K562 (cell line): ENCODE measurements at regions not wholly inside any gene's neighbourhood (a gene's known extent, or its start where the extent isn't known, plus 50 kb on each side); places are given as distances from the start of the nearest gene placed in this dataset.

ENCODE experiments used
- ATAC-seq: fragments of 200-7000 bp; cut with Tn5 transposase; 3 replicates; pipeline ENCODE4 v1.9.1; 2020; ENCODE audit warnings: moderate library complexity
- BruUV-seq: library from RNA; stranded (reverse); fragments of 400-500 nt; replicated peaks from 2 replicates; lab custom pipeline; 2021; lab: Mats Ljungman, UMichigan
- CTCF ChIA-PET: fragments of 300-600 bp; formaldehyde crosslinking; extraction: SDS; loops from one replicate; lab custom pipeline; 2021; ENCODE audit warnings: low intra/inter-chr PET ratio; lab: Yijun Ruan, JAX
- POLR2A ChIA-PET: fragments of 300-600, 350-650 bp; sonication (Branson Sonifier 250); formaldehyde crosslinking; extraction: SDS; loops from one replicate; lab custom pipeline; 2021; ENCODE audit warnings: antibody characterized with exemption, inconsistent platforms; lab: Yijun Ruan, JAX
- DNase-seq, 4 experiments: peaks; one replicate each; pipeline versions ENCODE4 v3.0.0 to v3.0.0-alpha.2; 2011 to 2018; ENCODE audit warnings: low spot score in 3 of 4, mixed read lengths in 3 of 4; ENCODE audit errors: extremely low read depth in 1 of 4
- FAIRE-seq: peaks from 2 replicates; lab custom pipeline; 2011; peaks lifted over from hg19 to GRCh38; lab: Jason Lieb, UNC
- H2AFZ ChIP-seq: 2 replicates; pipeline ENCODE4 v1.6.0; 2011; ENCODE audit warnings: low read depth, low read length, control low read depth, inconsistent platforms
- H3K27ac ChIP-seq: fragments of 200-600 bp; 3 replicates; pipeline ENCODE4 v1.8.0; 2011; ENCODE audit warnings: low read depth, mild to moderate bottlenecking, control low read depth, inconsistent platforms, low read length, moderate library complexity, mixed read lengths; ENCODE audit errors: extremely low read depth
- H3K27me3 ChIP-seq, 2 experiments: fragments of 300-600 bp in 1 of 2; 2 replicates in 1 of 2; 3 replicates in 1 of 2; pipeline versions ENCODE4 v1.6.0 to v1.8.0; 2011; ENCODE audit warnings: inconsistent platforms in 2 of 2, low read length in 2 of 2, mild to moderate bottlenecking in 1 of 2, mixed read lengths in 1 of 2, moderate library complexity in 1 of 2; ENCODE audit not compliant: control insufficient read depth in 2 of 2, insufficient read depth in 2 of 2
- H3K36me3 ChIP-seq: fragments of 300-600 bp; 3 replicates; pipeline ENCODE4 v1.8.0; 2011; ENCODE audit warnings: mild to moderate bottlenecking, low read length, inconsistent platforms; ENCODE audit not compliant: control insufficient read depth, insufficient read depth
- H3K4me1 ChIP-seq, 2 experiments: fragments of 200-600 bp in 1 of 2; replicated peaks in 1 of 2; 2 replicates in 1 of 2; 3 replicates in 1 of 2; pipeline versions ENCODE4 v1.5.1 to v1.8.0; 2011; ENCODE audit warnings: inconsistent platforms in 2 of 2, low read length in 2 of 2, mild to moderate bottlenecking in 1 of 2, mixed read lengths in 1 of 2, moderate library complexity in 1 of 2; ENCODE audit not compliant: control insufficient read depth in 2 of 2, insufficient read depth in 2 of 2
- H3K4me2 ChIP-seq: 2 replicates; pipeline ENCODE4 v1.6.1; 2011; ENCODE audit warnings: low read length, control low read depth, inconsistent platforms, mixed read lengths; ENCODE audit not compliant: insufficient read depth
- H3K4me3 ChIP-seq: fragments of 200-600 bp; sonication (generic), shearing (Covaris generic); 2 replicates; pipeline ENCODE4 v1.5.1; 2016; ENCODE audit warnings: control low read depth, inconsistent platforms
- H3K79me2 ChIP-seq: fragments of 200-600 bp; 3 replicates; pipeline ENCODE4 v1.8.0; 2011; ENCODE audit warnings: low read length, inconsistent platforms; ENCODE audit not compliant: control insufficient read depth, insufficient read depth
- H3K9ac ChIP-seq, 2 experiments: 2 replicates each; pipeline versions ENCODE4 v1.6.0 to v1.6.1; 2011; ENCODE audit warnings: low read depth in 2 of 2, low read length in 2 of 2, control low read depth in 1 of 2, inconsistent platforms in 1 of 2, mild to moderate bottlenecking in 1 of 2, mixed read lengths in 1 of 2; ENCODE audit not compliant: insufficient read depth in 1 of 2
- H3K9me1 ChIP-seq: one replicate; pipeline ENCODE4 v1.6.0; 2011; ENCODE audit warnings: inconsistent platforms, mild to moderate bottlenecking, low read length, moderate library complexity; ENCODE audit not compliant: control insufficient read depth, insufficient read depth
- H3K9me3 ChIP-seq: replicated peaks from 2 replicates; pipeline ENCODE4 v1.5.1; 2011; ENCODE audit warnings: low read depth, low read length, inconsistent platforms; ENCODE audit not compliant: control insufficient read depth, insufficient read depth
- H4K20me1 ChIP-seq: replicated peaks from 2 replicates; pipeline ENCODE4 v1.6.1; 2011; ENCODE audit warnings: low read length, inconsistent platforms, mixed read lengths; ENCODE audit not compliant: control insufficient read depth, insufficient read depth
- COPS2 ChIP-seq: fragments of 450-650 bp; conservative IDR thresholded peaks from 2 replicates; pipeline ENCODE4 v1.6.1; 2016; ENCODE audit warnings: mild to moderate bottlenecking, moderate library complexity
- GATAD2B ChIP-seq: fragments of 450-650 bp; IDR thresholded peaks from 2 replicates; pipeline ENCODE4 v1.6.1; 2017; ENCODE audit warnings: mild to moderate bottlenecking, borderline replicate concordance
- HNRNPK ChIP-seq: fragments of 200-400 bp; formaldehyde crosslinking; IDR thresholded peaks from one replicate; pipeline ENCODE4 v1.6.1; 2018; ENCODE audit warnings: mild to moderate bottlenecking, low read depth, low read length; ENCODE audit not compliant: poor library complexity, severe bottlenecking
- WGBS: fragments of 100-300 bp; shearing (Covaris generic); methylation state at CpG from one replicate; pipeline ENCODE4 v1.1.6; 2016; ENCODE audit warnings: low coverage, mixed read lengths; ENCODE audit not compliant: insufficient coverage; ENCODE audit errors: missing lambda C conversion rate; 5-methylcytosine and 5-hydroxymethylcytosine counted together
- in situ Hi-C: fragments of 300-500 bp; cut with MboI; formaldehyde crosslinking; loops from 4 replicates; pipeline ENCODE4 v1.15.0; 2018; ENCODE audit warnings: inconsistent platforms, mixed read lengths
- intact Hi-C: fragments of 100-400 bp; cut with micrococcal nuclease; formaldehyde crosslinking; loops from 2 replicates; pipeline ENCODE4 v1.14.2; 2022
- TF ChIP-seq, protein P1 (sequence below): fragments of 450-650 bp; formaldehyde crosslinking; IDR thresholded peaks from 2 replicates; pipeline ENCODE4 v1.4.0; 2020; ENCODE audit warnings: mild to moderate bottlenecking, moderate library complexity

GRCh38 chr12:87923361-87923760, 105.8 kb downstream of the C12orf50 start (continued):
- TF ChIP-seq GATAD2B (no peak), COPS2 (no peak)

GRCh38 chr12:87922736-87923135, 106.5 kb downstream of the C12orf50 start:
- ATAC-seq, result no peak
- BruUV-seq, result no TSS peak
- WGBS, result 3% methylated on average over 2 of the region's 2 CpGs
- H3K4me2 ChIP-seq, result no peak overlapping the region
- H3K9me1 ChIP-seq, result no peaks in the 10 kb centered on the region
- CTCF ChIA-PET, result no interaction called here
- intact Hi-C loops, result no loop called here
- H3K79me2 ChIP-seq, result no peaks in the 10 kb centered on the region
- no peak for FAIRE-seq
- no peak overlapping the region for H3K27ac ChIP-seq
- in situ Hi-C loops, result no loop called here
- H4K20me1 ChIP-seq, result no peaks in the 10 kb centered on the region
- no peak for DNase-seq
- H3K4me1 ChIP-seq, result no peaks in the 10 kb centered on the region
- no peak overlapping the region for H2AFZ ChIP-seq
- no peaks in the 10 kb centered on the region for H3K9me3 ChIP-seq
- H3K27me3 ChIP-seq, result no peaks in the 10 kb centered on the region
- H3K4me3 ChIP-seq, result no peak overlapping the region
- H3K9ac ChIP-seq, result no peak overlapping the region
- POLR2A ChIA-PET, result no interaction called here
- H3K36me3 ChIP-seq, result no peaks in the 10 kb centered on the region
- TF ChIP-seq HNRNPK, result no peak

GRCh38 chr12:87921621-87922020, 107.6 kb downstream of the C12orf50 start:
- Histone ChIP-seq H3K27ac (no peak overlapping the region), H3K4me2 (no peak overlapping the region), H3K4me1 (no peaks in the 10 kb centered on the region), H3K36me3 (no peaks in the 10 kb centered on the region), H2AFZ (no peak overlapping the region), H3K27me3 (no peaks in the 10 kb centered on the region), H3K9ac (no peak overlapping the region), H3K4me3 (no peak overlapping the region), H3K9me3 (no peaks in the 10 kb centered on the region), H4K20me1 (no peaks in the 10 kb centered on the region), H3K79me2 (no peaks in the 10 kb centered on the region), H3K9me1 (no peaks in the 10 kb centered on the region)
- in situ Hi-C loops (no loop called here), intact Hi-C loops (no loop called here)
- DNase-seq, result no peak
- CTCF ChIA-PET, result no interaction called here
- TF ChIP-seq, protein P1, sequence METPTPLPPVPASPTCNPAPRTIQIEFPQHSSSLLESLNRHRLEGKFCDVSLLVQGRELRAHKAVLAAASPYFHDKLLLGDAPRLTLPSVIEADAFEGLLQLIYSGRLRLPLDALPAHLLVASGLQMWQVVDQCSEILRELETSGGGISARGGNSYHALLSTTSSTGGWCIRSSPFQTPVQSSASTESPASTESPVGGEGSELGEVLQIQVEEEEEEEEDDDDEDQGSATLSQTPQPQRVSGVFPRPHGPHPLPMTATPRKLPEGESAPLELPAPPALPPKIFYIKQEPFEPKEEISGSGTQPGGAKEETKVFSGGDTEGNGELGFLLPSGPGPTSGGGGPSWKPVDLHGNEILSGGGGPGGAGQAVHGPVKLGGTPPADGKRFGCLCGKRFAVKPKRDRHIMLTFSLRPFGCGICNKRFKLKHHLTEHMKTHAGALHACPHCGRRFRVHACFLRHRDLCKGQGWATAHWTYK (CRISPR knock-in tag), result no peak
- no peak for FAIRE-seq
- no peak for ATAC-seq
- BruUV-seq, result no TSS peak
- 0% methylated on average over 4 of the region's 4 CpGs for WGBS
- POLR2A ChIA-PET, result no interaction called here
